IMR-90 (cell line): ENCODE measurements at regions not wholly inside any gene's neighbourhood (a gene's known extent, or its start where the extent isn't known, plus 50 kb on each side); places are given as distances from the start of the nearest gene placed in this dataset.

Source experiments
- ATAC-seq: fragments of 200-7000 bp; cut with Tn5 transposase; 2 replicates; pipeline ENCODE4 v1.9.1; 2020; ENCODE audit warnings: low read depth, mild to moderate bottlenecking, moderate library complexity
- BruUV-seq: library from RNA; stranded (reverse); fragments of 400-500 nt; replicated peaks from 2 replicates; lab custom pipeline; 2021; lab: Mats Ljungman, UMichigan
- CTCF ChIA-PET: fragments of 300-600 bp; formaldehyde crosslinking; extraction: SDS; loops from one replicate; lab custom pipeline; 2021; ENCODE audit warnings: antibody characterized with exemption; lab: Yijun Ruan, JAX
- POLR2A ChIA-PET: fragments of 300-600 bp; sonication (Branson Sonifier 250); formaldehyde crosslinking; loops from one replicate; lab custom pipeline; 2022; ENCODE audit warnings: antibody characterized with exemption; ENCODE audit not compliant: unreplicated experiment; lab: Charles Lee
- DNase-seq: peaks from one replicate; pipeline ENCODE4 v3.0.0; 2013
- H2AFZ ChIP-seq: replicated peaks from 2 replicates; pipeline ENCODE3; 2013; ENCODE audit warnings: low read length, mild to moderate bottlenecking; ENCODE audit not compliant: poor library complexity
- H2AK5ac ChIP-seq: 2 replicates; pipeline ENCODE4 v1.6.1; 2013; ENCODE audit warnings: low read depth, low read length, inconsistent platforms
- H2AK9ac ChIP-seq: replicated peaks from 2 replicates; pipeline ENCODE3; 2013; ENCODE audit warnings: mild to moderate bottlenecking, low read depth, low read length, moderate library complexity; ENCODE audit not compliant: poor library complexity
- H2BK120ac ChIP-seq: 2 replicates; pipeline ENCODE4 v1.6.1; 2013; ENCODE audit warnings: low read depth, low read length, inconsistent platforms
- H2BK15ac ChIP-seq: 3 replicates; pipeline ENCODE4 v1.6.1; 2013; ENCODE audit warnings: low read depth, low read length, inconsistent platforms
- H2BK20ac ChIP-seq: 2 replicates; pipeline ENCODE4 v1.6.1; 2013; ENCODE audit warnings: low read depth, mild to moderate bottlenecking, inconsistent platforms, low read length, moderate library complexity
- H2BK5ac ChIP-seq: 2 replicates; pipeline ENCODE4 v1.6.1; 2013; ENCODE audit warnings: mild to moderate bottlenecking, low read depth, low read length, inconsistent platforms; ENCODE audit not compliant: poor library complexity, severe bottlenecking
- H3K14ac ChIP-seq: replicated peaks from 2 replicates; pipeline ENCODE4 v1.6.1; 2013; ENCODE audit warnings: low read depth, low read length, inconsistent platforms
- H3K18ac ChIP-seq: 2 replicates; pipeline ENCODE4 v1.6.1; 2013; ENCODE audit warnings: low read depth, low read length, control low read depth
- H3K23ac ChIP-seq: 2 replicates; pipeline ENCODE4 v1.6.1; 2013; ENCODE audit warnings: low read depth, low read length, inconsistent platforms
- H3K27ac ChIP-seq: 2 replicates; pipeline ENCODE4 v1.5.1; 2013; ENCODE audit warnings: mild to moderate bottlenecking, control low read depth, low read length; ENCODE audit not compliant: insufficient read depth
- H3K27me3 ChIP-seq: 2 replicates; pipeline ENCODE4 v1.6.1; 2013; ENCODE audit warnings: low read length; ENCODE audit not compliant: control insufficient read depth, insufficient read depth
- H3K36me3 ChIP-seq: 2 replicates; pipeline ENCODE4 v1.6.1; 2013; ENCODE audit warnings: low read length, mixed read lengths; ENCODE audit not compliant: control insufficient read depth, insufficient read depth
- H3K4ac ChIP-seq: 2 replicates; pipeline ENCODE4 v1.6.1; 2013; ENCODE audit warnings: low read depth, low read length, inconsistent platforms
- H3K4me1 ChIP-seq: 2 replicates; pipeline ENCODE4 v1.6.1; 2013; ENCODE audit warnings: low read length, mixed read lengths; ENCODE audit not compliant: control insufficient read depth, insufficient read depth
- H3K4me2 ChIP-seq: 2 replicates; pipeline ENCODE4 v1.6.1; 2013; ENCODE audit warnings: low read depth, mild to moderate bottlenecking, control low read depth, low read length, moderate library complexity
- H3K4me3 ChIP-seq: 2 replicates; pipeline ENCODE4 v1.5.1; 2013; ENCODE audit warnings: low read depth, mild to moderate bottlenecking, control low read depth, low read length, moderate library complexity; ENCODE audit not compliant: insufficient read depth
- H3K56ac ChIP-seq: 2 replicates; pipeline ENCODE4 v1.6.1; 2013; ENCODE audit warnings: low read length, inconsistent platforms; ENCODE audit not compliant: insufficient read depth; ENCODE audit errors: extremely low read depth
- H3K79me1 ChIP-seq, 2 experiments: 2 replicates each; pipeline ENCODE4 v1.6.1; 2013; ENCODE audit warnings: low read length in 2 of 2, inconsistent platforms in 1 of 2, low read depth in 1 of 2
- H3K9ac ChIP-seq: 2 replicates; pipeline ENCODE4 v1.6.1; 2013; ENCODE audit warnings: low read depth, low read length, control low read depth
- H3K9me1 ChIP-seq: 2 replicates; pipeline ENCODE4 v1.6.1; 2013; ENCODE audit warnings: low read length, inconsistent platforms; ENCODE audit not compliant: insufficient read depth
- H3K9me3 ChIP-seq: 2 replicates; pipeline ENCODE4 v1.6.1; 2013; ENCODE audit warnings: low read length; ENCODE audit not compliant: control insufficient read depth, insufficient read depth
- H4K20me1 ChIP-seq: 2 replicates; pipeline ENCODE4 v1.6.1; 2013; ENCODE audit warnings: low read length, inconsistent platforms; ENCODE audit not compliant: insufficient read depth
- H4K5ac ChIP-seq: 2 replicates; pipeline ENCODE4 v1.6.1; 2013; ENCODE audit warnings: mild to moderate bottlenecking, low read depth, low read length, control low read depth
- H4K8ac ChIP-seq, 2 experiments: 2 replicates each; pipeline ENCODE4 v1.6.1; 2013; ENCODE audit warnings: low read depth in 2 of 2, low read length in 2 of 2, control low read depth in 1 of 2, inconsistent platforms in 1 of 2
- H4K91ac ChIP-seq: 2 replicates; pipeline ENCODE4 v1.6.1; 2013; ENCODE audit warnings: low read depth, low read length, inconsistent platforms; ENCODE audit not compliant: insufficient read depth
- MAZ ChIP-seq: IDR thresholded peaks from 2 replicates; pipeline ENCODE4 v1.6.1; 2012; ENCODE audit warnings: low read depth, mild to moderate bottlenecking, low read length, improper control_type of control experiment, moderate library complexity, borderline replicate concordance
- POLR2A ChIP-seq: IDR thresholded peaks from 2 replicates; pipeline ENCODE4 v1.6.1; 2012; ENCODE audit warnings: mild to moderate bottlenecking, low read depth, low read length
- RAD21 ChIP-seq: IDR thresholded peaks from 2 replicates; pipeline ENCODE4 v1.6.1; 2012; ENCODE audit warnings: low read length, improper control_type of control experiment
- RCOR1 ChIP-seq: IDR thresholded peaks from 2 replicates; pipeline ENCODE4 v1.6.1; 2012; ENCODE audit warnings: mild to moderate bottlenecking, low read length, improper control_type of control experiment; ENCODE audit not compliant: insufficient replicate concordance
- WGBS, 2 experiments: methylation state at CpG; one replicate each; pipeline versions ENCODE4 v1.1.5 to v1.1.7; 2013; ENCODE audit warnings: missing lambda C conversion rate in 2 of 2; ENCODE audit not compliant: insufficient read length in 1 of 2; ENCODE audit errors: extremely low coverage in 2 of 2; 5-methylcytosine and 5-hydroxymethylcytosine counted together
- dilution Hi-C: fragments of 300-500 bp; cut with HindIII; formaldehyde crosslinking; loops from one replicate; pipeline ENCODE4 v1.14.3; 2018; ENCODE audit warnings: low sequenced_read_pairs; ENCODE audit not compliant: unreplicated experiment
- in situ Hi-C: fragments of 300-500 bp; cut with MboI; formaldehyde crosslinking; loops from 3 replicates; pipeline ENCODE4 v1.14.3; 2019; ENCODE audit warnings: low sequenced_read_pairs, inconsistent platforms, mixed read lengths
- intact Hi-C: fragments of 100-400 bp; cut with micrococcal nuclease; formaldehyde crosslinking; loops from 2 replicates; pipeline ENCODE4 v1.10.0; 2022

- POLR2A ChIA-PET: interaction anchor here (0.5 kb wide), 1 partner anchor 819 kb away, joined by 7 read pairs; no protein-coding TSS in a partner anchor
- Histone ChIP-seq H3K79me1 (no peaks in the 10 kb centered on the region), H4K5ac (no peak overlapping the region), H2AK9ac (no peak overlapping the region), H2BK15ac (no peak overlapping the region), H4K20me1 (no peaks in the 10 kb centered on the region), H4K8ac (no peak overlapping the region), H3K9ac (no peak overlapping the region), H3K9me3 (no peaks in the 10 kb centered on the region), H3K27ac (no peak overlapping the region), H3K14ac (peak overlapping the region; percentile 65), H3K9me1 (0 out of 2 replicates have a peak, but pooled peaks cover 7% of the 10 kb centered on the region), H4K91ac (no peak overlapping the region), H3K4ac (no peak overlapping the region), H2AFZ (no peak overlapping the region), H3K4me1 (peaks cover 4% of the 10 kb centered on the region; the same call in 1 of the 2 replicates), H2AK5ac (0 out of 2 replicates have a peak overlapping the region, but pooled peaks have one; percentile 27), H3K56ac (no peak overlapping the region), H2BK20ac (no peak overlapping the region; the same call in 1 of the 2 replicates), H2BK120ac (no peak overlapping the region), H3K4me2 (no peak overlapping the region), H3K18ac (no peak overlapping the region; the same call in 1 of the 2 replicates), H3K27me3 (no peaks in the 10 kb centered on the region), H3K36me3 (no peaks in the 10 kb centered on the region), H2BK5ac (no peak overlapping the region), H3K4me3 (no peak overlapping the region), H3K23ac (no peak overlapping the region)
- no CpG with 5 or more reads among the region's 6 CpGs for WGBS, 2 experiments
- no TSS peak for BruUV-seq
- TF ChIP-seq RAD21 (no peak), RCOR1 (no peak), POLR2A (no peak), MAZ (no peak)
- CTCF ChIA-PET: no interaction called here
- in situ Hi-C loops (loop anchor here (10.0 kb wide), 2 partner anchors 683 to 1043 kb away; no protein-coding TSS in a partner anchor), intact Hi-C loops (no loop called here), dilution Hi-C loops (no loop called here)
- no peak for ATAC-seq
- peak; percentile 8 for DNase-seq
Observed at GRCh38 chr4:17327591-17327990, 184.3 kb downstream of the QDPR start.
